Mesodermal cell (in vitro differentiated cells): ENCODE measurements at regions not wholly inside any gene's neighbourhood (a gene's known extent, or its start where the extent isn't known, plus 50 kb on each side); places are given as distances from the start of the nearest gene placed in this dataset.
A peak's percentile ranks its signal among the peaks of the same experiment; 100 is the strongest.

Experiments
- H3K27ac ChIP-seq: 2 replicates; pipeline ENCODE4 v1.7.0; 2013; ENCODE audit warnings: mild to moderate bottlenecking, low read depth, low read length, moderate library complexity; ENCODE audit not compliant: severe bottlenecking
- H3K36me3 ChIP-seq: 2 replicates; pipeline ENCODE4 v1.7.1; 2013; ENCODE audit warnings: mild to moderate bottlenecking, low read length, moderate library complexity; ENCODE audit not compliant: control insufficient read depth, insufficient read depth
- H3K4me1 ChIP-seq: one replicate; pipeline ENCODE4 v1.7.1; 2013; ENCODE audit warnings: mild to moderate bottlenecking, low read length; ENCODE audit not compliant: insufficient read depth, control insufficient read depth, poor library complexity, severe bottlenecking
- H3K4me3 ChIP-seq: 2 replicates; pipeline ENCODE4 v1.7.0; 2013; ENCODE audit warnings: low read length, control low read depth, mild to moderate bottlenecking; ENCODE audit not compliant: insufficient read depth, poor library complexity, severe bottlenecking; ENCODE audit errors: extremely low read depth
- H3K9me3 ChIP-seq: 2 replicates; pipeline ENCODE4 v1.7.1; 2013; ENCODE audit warnings: mild to moderate bottlenecking, low read length, moderate library complexity; ENCODE audit not compliant: control insufficient read depth
- WGBS, 2 experiments: methylation state at CpG; one replicate each; pipeline ENCODE4 v1.1.5; 2013; ENCODE audit warnings: missing lambda C conversion rate in 2 of 2; ENCODE audit not compliant: insufficient coverage in 2 of 2; 5-methylcytosine and 5-hydroxymethylcytosine counted together

DNA sequence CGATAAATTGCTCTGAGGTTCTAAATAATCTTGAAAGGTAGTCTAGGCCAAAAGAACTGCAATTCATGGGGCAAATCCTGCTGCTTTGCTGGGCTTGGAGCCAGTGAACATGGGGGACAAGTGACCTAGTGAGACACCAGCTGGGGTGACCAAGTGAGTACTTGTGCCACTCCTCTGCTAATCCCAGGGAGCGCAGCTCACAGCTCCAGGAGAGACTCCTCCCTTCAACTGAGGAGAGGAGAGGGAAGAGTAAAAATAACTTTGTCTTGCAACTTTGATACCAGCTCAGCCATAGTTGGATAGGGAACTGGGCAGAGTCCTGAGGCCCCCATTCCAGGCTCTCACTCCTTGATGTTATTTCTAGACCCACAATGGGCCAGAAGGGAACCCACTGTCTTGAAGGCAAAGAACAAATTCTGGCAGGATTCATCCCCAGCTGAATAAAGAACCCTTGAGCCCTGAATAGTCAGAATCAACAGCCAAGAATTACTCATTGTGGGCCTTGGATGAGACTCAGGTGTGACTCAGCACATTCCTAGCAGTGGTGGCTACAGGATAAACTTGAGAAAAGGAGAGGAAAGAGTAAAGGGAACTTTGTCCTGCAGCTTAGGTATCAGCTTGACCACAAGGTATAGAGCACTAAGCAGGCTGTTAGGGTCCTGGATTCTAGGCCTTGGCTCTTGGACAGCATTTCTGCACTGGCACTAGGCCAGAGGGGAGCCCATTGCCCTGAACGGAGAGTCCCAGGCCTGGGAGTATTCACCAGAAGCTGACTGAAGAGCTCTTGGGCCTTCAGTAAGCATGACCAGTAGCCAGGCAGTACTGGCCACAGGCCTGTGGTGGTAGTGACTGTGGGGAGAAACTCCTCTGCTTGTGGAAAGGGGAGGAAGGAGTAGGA lies 288.3 kb upstream of the CDH18 start:
- H3K9me3 ChIP-seq = no peaks in the 10 kb centered on the region
- WGBS, 2 experiments = 55 to 79% methylated on average over 2 to 3 of the region's 3 CpGs
- no peaks in the 10 kb centered on the region for H3K4me1 ChIP-seq
- no peak overlapping the region for H3K4me3 ChIP-seq
- H3K36me3 ChIP-seq = no peaks in the 10 kb centered on the region
- H3K27ac ChIP-seq = no peak overlapping the region

DNA sequence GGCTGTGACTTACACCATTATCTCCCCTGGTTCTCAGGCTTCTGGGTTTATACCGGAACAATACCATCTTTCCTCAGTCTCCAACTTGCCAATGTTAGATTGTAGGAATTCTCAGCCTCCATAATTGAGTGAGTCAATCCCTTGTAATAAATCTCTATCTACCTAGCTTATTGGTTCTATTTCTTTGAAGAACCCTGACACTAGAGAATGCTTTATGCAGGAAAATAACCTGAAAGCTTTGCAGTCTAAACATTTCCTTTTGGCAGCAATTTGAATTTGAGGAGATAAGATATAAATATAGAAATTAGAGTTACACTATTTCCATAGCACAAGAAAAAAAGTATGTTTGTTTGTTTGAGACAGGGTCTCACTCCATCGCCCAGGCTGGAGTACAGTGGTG lies 278.1 kb upstream of the CDH18 start:
- 80% methylated on average over 1 of the region's 2 CpGs; no CpG with 5 or more reads in 1 of the 2 experiments for WGBS, 2 experiments
- H3K36me3 ChIP-seq = no peaks in the 10 kb centered on the region
- H3K27ac ChIP-seq = no peak overlapping the region
- H3K4me1 ChIP-seq = no peaks in the 10 kb centered on the region
- H3K9me3 ChIP-seq = peaks cover 4% of the 10 kb centered on the region
- no peak overlapping the region for H3K4me3 ChIP-seq

DNA sequence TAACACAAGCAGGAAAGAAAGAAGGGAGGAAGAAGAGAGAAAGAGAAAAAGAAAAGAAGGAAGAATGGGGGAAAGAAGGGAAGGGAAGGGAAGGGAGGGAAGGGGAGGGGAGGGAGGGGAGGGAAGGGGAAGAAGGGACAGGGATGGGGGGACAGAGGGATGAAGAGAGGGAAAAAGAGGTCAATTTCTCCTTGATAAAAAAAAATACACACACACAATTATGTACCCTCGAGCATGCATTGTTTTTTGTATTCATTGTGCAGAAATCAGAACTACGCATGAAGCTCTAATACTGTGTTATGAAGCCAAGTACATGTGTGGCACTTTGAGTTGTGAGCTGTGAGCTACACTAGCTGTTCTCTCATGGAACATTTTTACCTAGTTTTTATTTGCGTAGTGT lies 274.9 kb upstream of the CDH18 start:
- WGBS, 2 experiments = 100% methylated on average over 1 to 2 of the region's 3 CpGs
- Histone ChIP-seq H3K4me3 (no peak overlapping the region), H3K27ac (no peak overlapping the region), H3K36me3 (no peaks in the 10 kb centered on the region), H3K4me1 (no peaks in the 10 kb centered on the region), H3K9me3 (peaks cover 3% of the 10 kb centered on the region)

DNA sequence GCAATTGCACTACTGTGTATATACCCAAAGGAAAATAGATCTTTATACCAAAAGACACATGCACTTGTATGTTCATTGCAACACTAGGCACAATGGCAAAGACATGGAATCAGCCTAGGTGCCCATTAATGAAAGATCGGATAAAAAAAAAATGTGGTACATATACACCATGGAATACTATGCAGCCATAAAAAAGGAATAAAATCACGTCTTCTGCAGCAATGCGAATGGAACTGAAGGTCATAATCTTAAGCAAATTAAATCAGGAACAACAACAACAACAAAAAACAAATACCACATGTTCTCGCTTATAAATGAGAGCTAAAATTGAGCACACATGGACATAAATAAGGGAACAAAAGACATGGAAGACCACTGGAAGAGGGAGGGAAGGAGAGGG lies 266.7 kb upstream of the CDH18 start:
- 100% methylated on average over 1 of the region's 4 CpGs; no CpG with 5 or more reads in 1 of the 2 experiments for WGBS, 2 experiments

DNA sequence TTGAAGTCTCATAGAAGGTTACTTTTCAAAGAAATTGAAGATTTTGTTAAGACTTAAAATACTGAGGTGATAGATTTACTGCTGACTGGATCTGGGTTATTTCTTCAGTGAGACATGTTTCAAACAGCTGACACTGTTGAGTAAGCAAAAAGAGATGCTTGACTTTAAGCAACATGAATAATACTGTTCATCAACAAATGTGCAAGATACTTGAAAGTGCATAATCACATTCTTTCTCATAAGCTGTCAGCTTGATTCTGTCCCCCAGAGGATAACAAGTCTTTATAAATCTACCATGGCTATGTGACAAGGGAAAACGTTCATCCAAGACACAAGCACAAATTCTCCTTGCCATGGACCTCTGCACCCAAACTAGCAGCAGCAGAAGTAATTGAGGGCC lies 260.1 kb upstream of the CDH18 start:
- H3K36me3 ChIP-seq = no peaks in the 10 kb centered on the region
- no peak overlapping the region for H3K4me3 ChIP-seq
- no peaks in the 10 kb centered on the region for H3K9me3 ChIP-seq
- H3K4me1 ChIP-seq = no peaks in the 10 kb centered on the region
- 57% methylated on average over 1 of the region's 1 CpG; no CpG with 5 or more reads in 1 of the 2 experiments for WGBS, 2 experiments
- peak overlapping the region; percentile 19 for H3K27ac ChIP-seq

More for the DNA sequence above, 266.7 kb upstream of the CDH18 start:
- Histone ChIP-seq H3K27ac (no peak overlapping the region), H3K9me3 (no peaks in the 10 kb centered on the region), H3K4me3 (no peak overlapping the region), H3K4me1 (no peaks in the 10 kb centered on the region), H3K36me3 (no peaks in the 10 kb centered on the region)

DNA sequence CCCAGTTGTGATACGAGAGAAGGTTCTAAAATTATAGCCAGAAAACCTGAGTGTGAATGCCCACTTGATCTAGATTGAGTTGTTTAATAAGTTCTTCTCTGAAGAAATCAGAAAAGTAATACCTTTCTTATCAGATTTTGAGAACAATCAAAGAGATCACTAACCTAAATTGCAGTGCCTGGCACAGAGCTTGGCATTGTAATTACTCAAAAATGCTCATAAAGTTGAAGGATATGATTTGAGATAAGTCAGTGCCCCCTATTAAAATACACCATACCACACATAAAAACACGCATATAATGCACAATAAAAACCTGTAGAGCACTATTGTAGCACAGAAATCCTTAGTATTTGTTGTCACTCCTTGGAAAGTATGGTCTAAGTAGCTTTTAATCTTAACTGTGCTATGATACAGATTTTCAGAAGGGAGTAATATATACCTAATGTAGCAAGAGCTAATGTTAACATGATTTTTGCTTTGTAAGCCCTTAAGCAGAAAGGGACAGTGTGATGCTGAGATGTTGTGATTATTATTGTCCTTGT lies 257.5 kb upstream of the CDH18 start:
- H3K4me1 ChIP-seq = no peaks in the 10 kb centered on the region
- H3K4me3 ChIP-seq = no peak overlapping the region
- 100% methylated on average over 1 of the region's 2 CpGs for WGBS, 2 experiments
- H3K27ac ChIP-seq = no peak overlapping the region
- H3K36me3 ChIP-seq = no peaks in the 10 kb centered on the region
- H3K9me3 ChIP-seq = no peaks in the 10 kb centered on the region

DNA sequence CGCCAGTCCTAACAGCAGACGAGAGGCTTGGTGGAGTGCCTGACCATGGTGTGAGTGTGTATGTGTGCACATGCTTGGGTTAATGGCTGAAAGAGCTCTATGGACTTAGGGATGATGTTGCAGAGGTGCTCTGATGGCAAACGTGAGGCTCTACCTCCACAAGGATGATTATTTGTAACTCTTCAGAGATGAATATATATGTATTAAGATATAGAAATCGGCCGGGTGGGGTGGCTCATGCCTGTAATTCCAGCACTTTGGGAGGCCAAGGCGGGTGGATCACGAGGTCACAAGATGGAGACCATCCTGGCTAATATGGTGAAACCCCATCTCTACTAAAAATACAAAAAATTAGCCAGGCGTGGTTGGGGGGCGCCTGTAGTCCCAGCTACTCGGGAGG lies 253.4 kb upstream of the CDH18 start:
- no peak overlapping the region for H3K27ac ChIP-seq
- H3K4me3 ChIP-seq = no peak overlapping the region
- H3K9me3 ChIP-seq = no peaks in the 10 kb centered on the region
- WGBS, 2 experiments = 85 to 100% methylated on average over 2 to 4 of the region's 10 CpGs
- H3K4me1 ChIP-seq = no peaks in the 10 kb centered on the region
- H3K36me3 ChIP-seq = no peaks in the 10 kb centered on the region

DNA sequence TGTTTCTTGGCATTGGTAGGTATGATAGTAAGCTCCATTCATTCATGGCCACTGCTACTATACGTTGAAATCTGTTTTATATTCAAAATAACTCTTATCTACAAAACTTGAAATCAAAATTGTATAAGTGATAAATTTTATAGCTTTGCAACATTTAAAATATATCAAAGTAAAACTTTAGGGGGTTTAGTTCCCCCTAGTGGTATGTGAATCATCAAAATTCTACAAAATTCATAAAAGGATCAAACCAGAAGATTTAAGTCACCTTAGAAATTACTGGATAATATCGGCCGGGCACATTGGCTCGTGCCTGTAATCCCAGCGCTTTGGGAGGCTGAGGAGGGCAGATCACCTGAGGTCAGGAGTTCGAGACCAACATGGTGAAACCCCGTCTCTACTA lies 243.0 kb upstream of the CDH18 start:
- Histone ChIP-seq H3K4me1 (no peaks in the 10 kb centered on the region), H3K4me3 (no peak overlapping the region), H3K9me3 (no peaks in the 10 kb centered on the region), H3K36me3 (no peaks in the 10 kb centered on the region), H3K27ac (no peak overlapping the region)
- 78 to 97% methylated on average over 4 to 6 of the region's 7 CpGs for WGBS, 2 experiments

DNA sequence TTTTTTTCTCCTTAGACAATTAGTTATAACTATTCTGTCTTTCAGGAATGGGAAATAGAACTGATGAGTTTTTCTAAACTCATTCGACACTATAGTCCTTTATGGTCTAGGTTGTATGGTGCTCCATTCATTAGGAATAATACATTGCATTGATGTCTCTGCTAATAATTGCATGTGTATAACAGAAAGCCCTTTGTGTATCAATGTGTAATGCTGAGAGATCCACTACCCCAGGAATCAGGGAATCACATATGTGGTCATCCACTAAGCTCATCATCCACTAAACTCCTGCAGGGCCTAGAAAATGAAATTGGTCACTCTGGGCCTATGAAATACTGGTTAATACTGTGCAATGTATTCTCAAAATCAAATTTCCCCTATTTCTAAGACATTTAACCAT lies 242.0 kb upstream of the CDH18 start:
- no CpG with 5 or more reads among the region's 1 CpG for WGBS, 2 experiments
- Histone ChIP-seq H3K9me3 (no peaks in the 10 kb centered on the region), H3K4me3 (no peak overlapping the region), H3K27ac (no peak overlapping the region), H3K4me1 (no peaks in the 10 kb centered on the region), H3K36me3 (no peaks in the 10 kb centered on the region)

DNA sequence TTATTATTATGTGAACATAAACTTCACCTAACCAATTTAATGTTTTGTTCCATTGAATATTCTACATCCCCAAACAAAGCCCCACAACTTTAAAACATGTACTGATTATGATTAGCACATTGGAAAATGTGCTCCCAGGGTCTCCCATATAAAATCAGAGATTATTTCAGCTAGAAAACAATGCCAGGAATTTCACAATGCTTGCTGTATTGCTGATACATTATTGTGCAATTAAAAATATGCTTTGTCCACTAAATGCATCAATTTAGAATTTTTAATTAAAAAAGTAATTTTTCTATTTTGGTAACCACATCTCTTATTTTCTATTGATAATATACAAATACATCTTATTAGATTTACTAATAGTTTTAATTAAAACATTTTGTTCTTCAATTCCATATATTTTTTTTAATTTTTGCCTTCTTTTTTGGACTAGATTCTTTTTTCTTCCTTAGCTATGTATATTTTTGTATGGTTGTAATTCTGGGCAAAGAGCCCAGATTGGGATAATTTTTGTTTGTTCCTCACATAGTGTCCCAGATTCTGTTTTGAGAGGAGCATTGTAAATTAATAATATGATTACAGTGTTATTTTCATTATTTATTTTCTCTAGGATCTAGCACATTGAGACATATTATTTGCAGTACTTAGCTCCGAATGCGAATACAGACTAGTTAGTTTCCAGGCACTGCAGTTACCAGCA lies 241.5 kb upstream of the CDH18 start:
- H3K4me1 ChIP-seq = no peaks in the 10 kb centered on the region
- WGBS, 2 experiments = 100% methylated on average over 2 of the region's 2 CpGs; no CpG with 5 or more reads in 1 of the 2 experiments
- H3K36me3 ChIP-seq = no peaks in the 10 kb centered on the region
- no peak overlapping the region for H3K4me3 ChIP-seq
- H3K27ac ChIP-seq = no peak overlapping the region
- no peaks in the 10 kb centered on the region for H3K9me3 ChIP-seq
